ENCODE measurements at regions not wholly inside any gene's neighbourhood (a gene's known extent, or its start where the extent isn't known, plus 50 kb on each side); places are given as distances from the start of the nearest gene placed in this dataset.

DNA sequence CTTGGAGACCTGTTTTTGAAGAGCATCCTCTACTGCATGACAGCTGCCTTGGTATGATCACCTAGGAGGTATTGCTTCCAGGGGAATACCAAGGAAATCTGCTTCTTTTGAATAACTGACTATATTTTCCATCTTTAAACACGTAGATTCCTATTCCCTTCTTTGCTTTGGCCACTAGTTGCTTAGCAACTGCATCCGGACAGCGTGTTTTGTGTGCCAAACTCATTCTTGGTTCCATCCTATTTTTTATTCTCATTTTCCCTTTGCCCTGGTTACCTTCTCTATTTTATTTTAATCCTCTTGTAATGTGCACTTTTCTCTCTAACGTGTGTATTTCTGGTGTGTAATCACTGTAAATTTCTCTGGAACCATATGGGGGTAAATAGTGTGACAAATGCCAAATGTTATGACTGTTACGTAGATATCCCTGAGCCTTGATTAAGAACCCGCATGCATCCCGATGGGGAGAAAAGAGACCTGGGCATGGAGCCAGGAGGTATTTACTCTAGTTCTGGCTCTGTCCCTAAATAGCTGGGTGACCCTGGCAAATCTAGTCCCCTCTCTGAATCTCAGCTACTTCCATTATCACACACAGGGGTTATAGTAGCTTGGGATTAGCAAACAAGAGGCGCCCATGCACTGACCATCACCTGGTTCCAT, 241.7 kb downstream of the MIAT start:
- DNase-seq (ENCODE audit: low read depth): no peak
- TF ChIP-seq, protein P1, sequence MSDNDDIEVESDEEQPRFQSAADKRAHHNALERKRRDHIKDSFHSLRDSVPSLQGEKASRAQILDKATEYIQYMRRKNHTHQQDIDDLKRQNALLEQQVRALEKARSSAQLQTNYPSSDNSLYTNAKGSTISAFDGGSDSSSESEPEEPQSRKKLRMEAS (IDR thresholded peaks at IDR 0.05; ENCODE audit: low read depth, low read length): no peak
- TF ChIP-seq, protein P2, sequence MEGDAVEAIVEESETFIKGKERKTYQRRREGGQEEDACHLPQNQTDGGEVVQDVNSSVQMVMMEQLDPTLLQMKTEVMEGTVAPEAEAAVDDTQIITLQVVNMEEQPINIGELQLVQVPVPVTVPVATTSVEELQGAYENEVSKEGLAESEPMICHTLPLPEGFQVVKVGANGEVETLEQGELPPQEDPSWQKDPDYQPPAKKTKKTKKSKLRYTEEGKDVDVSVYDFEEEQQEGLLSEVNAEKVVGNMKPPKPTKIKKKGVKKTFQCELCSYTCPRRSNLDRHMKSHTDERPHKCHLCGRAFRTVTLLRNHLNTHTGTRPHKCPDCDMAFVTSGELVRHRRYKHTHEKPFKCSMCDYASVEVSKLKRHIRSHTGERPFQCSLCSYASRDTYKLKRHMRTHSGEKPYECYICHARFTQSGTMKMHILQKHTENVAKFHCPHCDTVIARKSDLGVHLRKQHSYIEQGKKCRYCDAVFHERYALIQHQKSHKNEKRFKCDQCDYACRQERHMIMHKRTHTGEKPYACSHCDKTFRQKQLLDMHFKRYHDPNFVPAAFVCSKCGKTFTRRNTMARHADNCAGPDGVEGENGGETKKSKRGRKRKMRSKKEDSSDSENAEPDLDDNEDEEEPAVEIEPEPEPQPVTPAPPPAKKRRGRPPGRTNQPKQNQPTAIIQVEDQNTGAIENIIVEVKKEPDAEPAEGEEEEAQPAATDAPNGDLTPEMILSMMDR (IDR thresholded peaks at IDR 0.05; ENCODE audit: low read depth, low read length): no peak
- TF ChIP-seq MYC (IDR thresholded peaks at IDR 0.05; ENCODE audit: low read depth, low read length) (no peak), POLR2A (IDR thresholded peaks at IDR 0.05; ENCODE audit: extremely low read depth, insufficient read length) (no peak)

DNA sequence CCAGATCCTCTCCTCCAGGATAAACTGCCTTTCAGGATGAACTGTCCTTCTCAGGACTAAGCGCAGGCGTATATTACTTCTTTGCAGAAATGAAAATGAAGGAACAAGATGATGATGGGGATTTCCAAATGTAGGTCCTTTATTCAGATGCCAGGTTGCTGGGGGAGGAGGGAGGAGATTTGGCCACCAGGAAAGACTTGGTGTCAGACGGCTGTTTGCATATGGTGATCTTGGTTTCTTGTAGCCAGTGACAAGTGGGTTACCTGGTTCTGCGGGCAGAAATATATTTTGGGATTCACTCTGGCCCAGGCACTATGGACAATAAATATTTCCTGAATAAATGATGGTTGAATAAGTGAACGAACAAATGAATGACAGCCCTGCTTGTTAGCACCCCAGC, 243.4 kb downstream of the MIAT start:
- TF ChIP-seq, protein P2 (IDR thresholded peaks at IDR 0.05; ENCODE audit: low read depth, low read length): no peak
- TF ChIP-seq, protein P1 (IDR thresholded peaks at IDR 0.05; ENCODE audit: low read depth, low read length): no peak
- TF ChIP-seq MYC (IDR thresholded peaks at IDR 0.05; ENCODE audit: low read depth, low read length) (no peak), POLR2A (IDR thresholded peaks at IDR 0.05; ENCODE audit: extremely low read depth, insufficient read length) (no peak)
- no peak overlapping the region for H3K4me3 ChIP-seq (ENCODE audit: low read depth, low read length)
- no peak for DNase-seq (ENCODE audit: low read depth)

More for the DNA sequence above, 241.7 kb downstream of the MIAT start:
- H3K4me3 ChIP-seq (ENCODE audit: low read depth, low read length): no peak overlapping the region

DNA sequence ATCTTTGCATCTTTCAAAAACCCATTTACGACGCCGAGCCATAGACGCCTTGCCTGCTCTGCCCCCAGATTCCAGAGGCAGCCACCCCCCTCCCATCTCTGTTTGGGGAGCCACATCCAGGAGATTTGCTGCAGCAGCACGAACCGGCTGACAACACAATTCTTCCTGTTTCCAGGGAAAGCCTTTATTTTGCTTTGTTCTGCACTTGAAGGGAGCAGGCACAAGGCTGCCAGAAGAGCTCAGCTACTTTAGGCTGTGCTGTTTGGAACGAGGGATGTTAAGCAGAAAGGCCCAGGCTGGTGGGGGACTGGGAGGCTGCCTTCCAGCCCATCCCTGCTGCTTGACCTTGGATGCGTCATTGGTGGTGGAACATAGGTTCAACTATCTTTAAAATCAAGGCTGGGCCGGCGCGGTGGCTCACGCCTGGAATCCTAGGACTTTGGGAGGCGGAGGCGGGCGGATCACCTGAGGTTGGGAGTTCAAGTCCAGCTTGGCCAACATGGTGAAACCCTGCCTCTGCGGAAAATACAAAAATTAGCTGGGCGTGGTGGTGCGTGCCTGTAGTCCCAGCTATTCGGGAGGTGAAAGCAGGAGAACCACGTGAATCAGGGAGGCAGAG, 243.9 kb downstream of the MIAT start:
- no peak overlapping the region for H3K4me3 ChIP-seq (ENCODE audit: low read depth, low read length)
- TF ChIP-seq, protein P1 (IDR thresholded peaks at IDR 0.05; ENCODE audit: low read depth, low read length): no peak
- TF ChIP-seq POLR2A (IDR thresholded peaks at IDR 0.05; ENCODE audit: extremely low read depth, insufficient read length) (no peak), MYC (IDR thresholded peaks at IDR 0.05; ENCODE audit: low read depth, low read length) (no peak)
- TF ChIP-seq, protein P2 (IDR thresholded peaks at IDR 0.05; ENCODE audit: low read depth, low read length): no peak
- DNase-seq (ENCODE audit: low read depth): no peak

DNA sequence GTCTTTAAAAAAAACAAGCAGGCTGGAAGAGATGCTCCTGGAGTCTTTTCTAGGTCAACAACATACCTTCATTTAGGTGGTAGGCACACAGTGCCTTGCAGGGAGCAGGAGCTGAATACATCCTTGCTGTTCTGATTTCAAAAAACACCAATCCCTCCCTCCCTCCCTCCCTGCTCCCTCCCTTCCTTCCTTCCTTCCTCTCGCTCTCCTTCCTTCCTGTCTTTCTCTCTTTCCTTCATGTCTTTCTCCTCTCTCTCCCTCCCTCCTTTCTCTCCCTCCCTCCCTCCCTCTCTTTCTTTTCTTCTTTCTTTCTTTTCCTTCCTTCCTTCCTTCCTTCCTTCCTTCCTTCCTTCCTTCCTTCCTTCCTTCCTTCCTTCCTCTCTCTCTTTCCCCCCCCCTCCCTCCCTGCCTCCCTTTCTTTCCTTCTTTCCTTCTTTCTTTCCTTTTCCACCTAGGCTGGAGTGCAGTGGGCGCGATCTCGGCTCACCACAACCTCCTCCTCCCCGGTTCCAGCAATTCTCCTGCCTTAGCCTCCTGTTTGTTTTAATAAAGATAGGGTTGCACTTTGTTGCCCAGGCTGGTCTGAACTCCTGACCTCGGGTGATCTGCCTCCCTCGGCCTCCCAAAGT, 245.1 kb downstream of the MIAT start:
- no peak overlapping the region for H3K4me3 ChIP-seq (ENCODE audit: low read depth, low read length)

DNA sequence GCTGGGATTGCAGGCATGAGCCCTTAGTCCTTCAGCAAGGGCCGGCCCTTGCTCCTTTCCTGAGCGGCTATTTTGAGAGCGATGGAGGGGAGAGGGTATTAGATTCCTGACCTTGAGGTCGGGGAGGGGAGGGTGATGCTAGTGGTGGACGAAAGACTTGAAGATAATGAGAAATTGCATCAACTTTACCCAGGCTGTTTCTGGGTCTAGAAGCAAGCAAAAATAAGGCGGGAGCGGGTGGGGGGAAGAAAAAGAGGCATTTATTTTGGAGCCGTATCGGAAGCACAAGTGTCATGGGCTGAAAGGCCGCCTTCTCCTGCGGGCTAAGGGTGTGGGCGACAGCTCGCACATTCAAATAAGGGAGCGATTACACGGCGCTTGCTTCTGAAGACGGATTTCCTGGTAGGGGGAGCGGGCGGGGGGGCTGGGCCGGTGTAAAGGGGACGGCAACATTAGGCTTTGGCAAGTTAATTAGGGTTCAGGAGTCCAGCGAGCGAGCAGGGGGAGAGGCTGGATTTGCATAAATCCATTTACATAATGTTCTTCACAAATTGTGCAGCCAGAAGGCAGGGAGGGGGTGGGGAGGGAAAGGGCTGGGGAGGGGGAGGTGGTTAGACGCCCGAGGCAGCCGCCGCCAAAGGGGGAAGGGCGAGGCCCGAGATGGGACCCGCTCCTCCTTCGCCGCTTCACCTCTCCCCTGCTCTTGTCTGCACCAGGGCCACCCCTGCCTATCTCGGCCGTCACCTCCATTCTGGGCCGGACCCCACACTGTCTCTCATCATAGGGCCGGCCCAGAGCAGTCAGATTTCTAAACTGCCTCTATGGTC, 245.9 kb downstream of the MIAT start:
- no peak overlapping the region for H3K4me3 ChIP-seq (ENCODE audit: low read depth, low read length)
- DNase-seq (ENCODE audit: low read depth): no peak
- TF ChIP-seq POLR2A (IDR thresholded peaks at IDR 0.05; ENCODE audit: extremely low read depth, insufficient read length) (no peak), MYC (IDR thresholded peaks at IDR 0.05; ENCODE audit: low read depth, low read length) (no peak)
- TF ChIP-seq, protein P1 (IDR thresholded peaks at IDR 0.05; ENCODE audit: low read depth, low read length): no peak
- TF ChIP-seq, protein P2 (IDR thresholded peaks at IDR 0.05; ENCODE audit: low read depth, low read length): no peak

More for the DNA sequence above, 245.1 kb downstream of the MIAT start:
- TF ChIP-seq MYC (IDR thresholded peaks at IDR 0.05; ENCODE audit: low read depth, low read length) (no peak), POLR2A (IDR thresholded peaks at IDR 0.05; ENCODE audit: extremely low read depth, insufficient read length) (no peak)
- TF ChIP-seq, protein P2 (IDR thresholded peaks at IDR 0.05; ENCODE audit: low read depth, low read length): no peak
- TF ChIP-seq, protein P1 (IDR thresholded peaks at IDR 0.05; ENCODE audit: low read depth, low read length): no peak
- no peak for DNase-seq (ENCODE audit: low read depth)

All from NB4 (cell line).